GM19452 (cell line): ENCODE measurements at regions not wholly inside any gene's neighbourhood (a gene's known extent, or its start where the extent isn't known, plus 50 kb on each side); places are given as distances from the start of the nearest gene placed in this dataset.
A peak's percentile ranks its signal among the peaks of the same experiment; 100 is the strongest.
"Not testable (repeated sequence)": the region's sequence is repeated elsewhere in the genome, so short reads cannot be mapped to it uniquely, and the experiment has no call there.

Source experiments
- ATAC-seq: cut with Tn5 transposase; IDR thresholded peaks from one replicate; pipeline ENCODE4 v1.9.1; 2021; ENCODE audit not compliant: unreplicated experiment

DNA sequence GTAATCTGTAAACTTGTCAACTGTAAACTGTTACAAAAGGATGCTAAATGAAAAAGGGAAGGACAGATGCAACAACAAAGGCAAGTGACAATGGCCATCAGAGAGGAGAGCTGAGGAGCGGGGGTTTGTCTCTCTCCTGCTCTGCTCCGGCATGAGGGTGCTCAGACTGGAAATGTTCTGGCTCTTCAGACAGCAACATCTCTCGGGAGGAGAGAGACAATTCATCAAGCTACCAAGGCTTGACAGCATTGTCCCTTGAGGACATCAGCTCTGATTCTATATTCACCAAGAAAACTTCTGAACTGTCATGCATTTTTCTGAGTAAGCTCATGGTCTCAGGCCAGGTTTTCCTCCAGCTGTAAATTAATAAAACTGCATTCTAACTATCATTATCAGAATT, 408.2 kb downstream of the IGSF11 start:
- no peak for ATAC-seq

DNA sequence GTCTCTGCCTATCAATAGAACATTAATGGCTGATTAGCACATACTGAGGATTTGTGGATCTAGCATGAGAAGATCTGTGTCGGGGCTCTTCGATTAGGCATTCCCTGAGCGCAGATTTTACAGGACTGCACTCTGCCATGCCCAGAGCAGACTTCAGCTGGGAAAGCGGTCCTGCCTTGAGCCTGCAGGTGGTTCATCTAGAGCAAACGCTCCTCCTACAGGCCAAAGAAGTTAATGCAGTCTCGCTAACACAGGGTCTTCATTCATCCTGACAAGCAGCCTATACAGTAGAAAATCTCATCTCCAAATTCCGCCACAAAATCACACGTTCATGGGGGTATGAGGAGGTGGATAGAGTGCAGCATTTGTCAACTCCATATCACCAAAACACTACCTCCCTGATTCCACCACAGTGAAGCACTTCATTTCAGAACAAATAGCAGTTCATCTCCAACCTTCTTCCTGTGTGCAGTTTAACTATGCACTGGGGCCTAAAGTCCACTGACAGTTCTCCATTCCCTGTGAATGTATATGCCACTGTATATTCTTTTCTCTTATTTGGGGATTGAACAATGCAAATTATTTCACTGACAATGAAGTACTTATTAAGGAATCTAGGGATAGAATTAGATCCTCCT, 405.8 kb downstream of the IGSF11 start:
- peak; percentile 97 for ATAC-seq

DNA sequence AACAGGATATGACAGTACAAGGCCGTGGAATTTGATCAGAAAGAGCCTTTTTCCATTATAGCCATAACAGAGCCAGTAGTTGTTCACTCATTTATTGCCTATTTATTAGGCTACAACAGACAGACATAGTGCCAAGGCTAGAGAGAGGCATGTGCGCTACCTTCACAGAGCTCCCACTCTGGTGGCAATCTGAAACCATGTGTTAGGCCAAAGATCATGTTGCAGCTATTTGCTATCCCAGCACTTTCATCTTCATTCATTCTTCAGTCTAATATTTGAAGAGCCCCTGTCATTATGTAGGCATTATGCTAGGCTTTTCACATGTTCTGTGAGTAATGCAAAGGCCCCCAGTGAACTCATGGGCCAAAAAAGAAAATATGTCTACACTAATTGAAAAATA, 404.8 kb downstream of the IGSF11 start:
- no peak for ATAC-seq

DNA sequence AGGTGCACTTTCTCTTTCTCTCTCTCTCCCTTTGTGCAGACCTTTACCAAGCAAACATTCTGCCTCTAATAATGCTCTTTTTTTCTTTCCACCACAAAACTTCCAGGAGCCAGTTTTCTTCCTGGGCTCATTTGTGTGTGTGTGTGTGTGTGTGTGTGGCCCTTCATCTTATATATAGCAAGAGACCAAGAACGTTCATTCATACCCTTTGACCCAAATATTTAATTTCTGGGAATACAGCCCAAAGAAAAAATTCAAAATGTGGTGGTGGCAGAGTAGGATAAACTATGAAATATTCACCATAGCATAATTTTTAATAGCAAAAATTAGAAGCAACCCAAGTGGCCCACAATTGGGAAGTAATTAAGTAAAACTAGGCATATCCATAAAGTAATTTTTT, 398.9 kb downstream of the IGSF11 start:
- no peak for ATAC-seq

DNA sequence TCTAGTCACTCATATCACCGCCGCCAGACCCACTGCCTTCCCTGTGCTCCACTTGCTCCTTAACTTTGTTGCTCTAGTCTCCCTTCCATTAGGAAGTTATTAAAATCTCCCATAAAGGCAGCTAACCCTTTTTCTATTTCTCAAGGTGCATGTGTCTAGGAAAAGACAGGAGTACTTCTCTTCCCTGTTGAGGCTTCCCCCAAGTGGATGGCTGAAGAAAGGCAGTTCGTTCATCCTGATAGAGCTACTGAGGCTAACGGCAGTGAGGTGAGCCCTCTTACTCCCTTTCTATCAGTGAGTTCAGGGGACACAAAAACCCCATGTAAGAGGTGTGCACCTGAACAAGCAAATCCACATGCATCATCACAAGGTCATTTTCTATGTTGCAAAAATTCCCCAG, 397.8 kb downstream of the IGSF11 start:
- no peak for ATAC-seq

DNA sequence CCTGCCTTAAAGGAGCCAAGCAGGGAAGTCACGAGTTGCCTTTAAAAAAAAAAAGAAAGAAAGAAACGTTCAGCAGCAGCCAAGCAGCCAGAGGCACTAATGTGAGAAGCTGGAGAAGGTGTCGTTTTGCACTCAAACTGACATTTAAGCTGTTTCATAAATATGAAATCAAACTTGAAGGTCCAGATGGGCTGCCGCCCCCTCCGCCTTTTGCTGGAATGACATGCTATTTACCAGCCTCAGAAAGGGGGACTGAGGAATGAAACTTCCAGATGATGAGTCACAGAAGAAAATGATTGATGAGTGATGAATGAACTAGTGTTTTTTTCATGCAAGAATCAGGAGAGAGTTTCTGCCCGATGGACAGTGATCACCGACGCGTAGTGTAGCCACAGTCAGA, 396.8 kb downstream of the IGSF11 start:
- no peak for ATAC-seq

DNA sequence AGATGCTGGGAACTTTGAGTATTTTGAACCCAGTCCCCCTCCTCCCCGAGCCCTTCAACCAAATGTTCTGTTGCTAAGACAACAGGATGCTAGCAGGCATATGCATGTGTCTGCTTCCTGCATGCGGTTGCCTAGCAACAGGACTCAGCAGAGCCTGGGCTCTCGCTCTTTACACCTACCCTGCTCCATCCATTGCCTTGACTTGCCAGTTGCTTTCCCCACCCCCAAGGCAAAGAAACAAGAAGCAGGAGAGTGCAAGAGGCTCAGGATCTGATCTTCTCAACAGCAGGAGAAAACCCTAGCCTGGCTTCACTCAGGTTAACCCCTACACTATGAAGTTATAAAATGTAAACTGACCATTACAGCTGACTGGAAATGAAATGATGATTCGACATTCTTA, 393.0 kb downstream of the IGSF11 start:
- no peak for ATAC-seq

DNA sequence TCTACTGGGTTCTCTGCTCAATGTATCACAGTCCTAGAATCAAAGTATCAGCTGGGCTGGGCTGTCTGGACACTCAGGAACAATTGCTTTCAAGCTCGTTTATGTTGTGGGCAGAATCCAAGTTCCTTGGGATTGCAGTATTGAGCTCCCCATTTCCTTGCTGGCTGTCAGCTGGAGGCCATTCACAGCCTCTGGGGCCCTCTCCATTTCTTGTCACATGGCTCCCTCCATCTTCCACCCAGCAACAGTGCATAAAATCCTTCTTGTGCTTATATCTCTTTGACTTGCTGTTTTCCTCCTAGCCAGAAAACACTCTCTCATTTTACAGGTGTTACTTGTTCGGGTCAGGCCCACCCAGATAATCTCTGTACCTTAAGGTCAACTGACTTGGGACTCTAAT, 363.5 kb downstream of the IGSF11 start:
- no peak for ATAC-seq

DNA sequence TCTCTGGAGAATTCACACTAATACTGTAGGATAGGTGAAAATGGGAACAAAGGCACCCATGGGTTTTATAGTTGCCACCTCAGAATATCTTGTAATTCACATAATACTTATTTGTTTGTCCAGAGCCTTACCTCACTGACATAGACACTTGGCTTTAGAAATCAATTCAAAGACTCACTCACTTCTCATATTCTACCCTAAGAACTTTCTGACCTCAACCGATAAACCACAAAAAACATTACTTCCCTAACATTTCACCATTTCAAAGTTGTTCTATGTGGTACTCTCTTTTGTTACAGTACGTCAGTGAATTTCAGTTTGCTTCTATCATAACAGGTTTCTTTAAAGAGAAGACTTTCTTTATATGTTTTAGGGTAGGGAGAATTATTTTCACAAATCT, 359.3 kb downstream of the IGSF11 start:
- ATAC-seq = no peak

DNA sequence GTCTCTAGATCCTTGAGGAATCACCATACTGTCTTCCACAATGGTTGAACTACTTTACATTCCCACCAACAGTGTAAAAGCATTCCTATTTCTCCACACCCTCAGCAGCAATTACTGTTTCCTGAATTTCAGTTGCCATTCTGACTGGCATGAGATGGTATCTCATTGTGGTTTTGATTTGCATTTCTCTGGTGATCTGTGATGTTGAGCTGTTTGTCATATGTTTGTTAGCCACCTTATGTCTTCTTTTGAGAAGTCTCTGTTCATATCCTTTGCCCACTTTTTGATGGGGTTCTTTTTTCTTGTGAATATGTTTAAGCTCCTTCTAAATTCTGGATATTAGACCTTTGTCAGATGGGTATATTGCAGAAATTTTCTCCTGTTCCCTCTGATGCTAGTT, 356.0 kb downstream of the IGSF11 start:
- ATAC-seq = not testable (repeated sequence)

DNA sequence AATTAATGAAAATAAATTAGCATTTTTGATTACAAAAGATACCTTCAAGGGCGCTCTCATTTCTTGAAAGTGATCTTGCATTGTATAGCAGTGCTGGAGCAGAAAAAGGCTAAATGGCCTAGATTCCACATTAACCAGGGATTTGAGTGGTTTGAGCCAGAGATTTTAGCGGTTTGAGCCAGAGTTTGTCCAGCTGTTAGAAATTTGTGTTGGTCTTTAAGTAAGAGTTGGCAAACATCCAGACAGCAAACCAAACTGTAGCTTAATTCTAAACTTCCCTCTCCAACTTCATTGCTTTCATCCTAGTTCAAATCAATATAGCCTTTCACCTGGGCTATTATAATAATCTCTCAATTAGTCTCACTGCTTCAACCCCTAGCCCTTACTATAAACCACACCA, 351.7 kb downstream of the IGSF11 start:
- ATAC-seq = no peak

DNA sequence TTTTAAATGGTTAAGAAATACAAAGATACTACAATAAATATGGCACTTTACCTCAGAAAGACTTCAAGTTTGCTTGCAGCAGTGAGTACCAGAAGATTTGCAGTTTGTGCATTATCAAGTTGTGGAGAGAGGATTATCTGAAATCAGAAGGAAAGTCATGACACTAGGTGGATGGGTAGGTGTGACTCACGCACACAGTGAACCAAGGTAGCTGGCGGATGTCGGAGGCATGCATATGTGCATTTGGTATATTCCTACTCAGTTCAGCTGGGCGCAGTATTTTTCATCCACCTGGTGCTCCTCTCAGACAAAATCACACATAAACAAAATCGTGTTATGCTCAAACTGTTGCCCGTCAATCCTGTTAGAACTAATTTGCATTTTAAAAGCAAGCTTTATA, 351.0 kb downstream of the IGSF11 start:
- no peak for ATAC-seq

DNA sequence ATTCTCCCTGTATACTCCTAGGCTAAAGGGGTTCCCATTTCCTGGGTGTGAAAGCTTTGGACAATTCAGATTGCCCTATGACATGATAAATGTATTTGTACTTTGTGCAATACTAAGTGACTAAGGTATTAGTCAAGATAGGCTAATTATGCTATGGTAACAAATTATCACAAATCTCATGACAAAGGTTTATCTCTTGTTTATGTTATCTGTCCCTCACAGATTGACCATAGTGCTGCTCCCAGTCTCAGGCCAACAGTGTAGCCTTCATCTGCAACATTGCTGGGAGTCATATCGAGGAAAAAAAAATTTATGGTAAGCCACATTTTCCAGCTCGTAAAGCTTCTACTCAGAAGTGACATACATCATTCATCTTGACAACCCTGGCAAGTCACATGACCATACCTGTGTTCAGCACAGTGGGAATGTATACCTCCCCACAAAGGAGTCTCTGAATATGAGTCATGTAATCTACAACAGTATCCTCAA, 346.2 kb downstream of the IGSF11 start:
- ATAC-seq = no peak

DNA sequence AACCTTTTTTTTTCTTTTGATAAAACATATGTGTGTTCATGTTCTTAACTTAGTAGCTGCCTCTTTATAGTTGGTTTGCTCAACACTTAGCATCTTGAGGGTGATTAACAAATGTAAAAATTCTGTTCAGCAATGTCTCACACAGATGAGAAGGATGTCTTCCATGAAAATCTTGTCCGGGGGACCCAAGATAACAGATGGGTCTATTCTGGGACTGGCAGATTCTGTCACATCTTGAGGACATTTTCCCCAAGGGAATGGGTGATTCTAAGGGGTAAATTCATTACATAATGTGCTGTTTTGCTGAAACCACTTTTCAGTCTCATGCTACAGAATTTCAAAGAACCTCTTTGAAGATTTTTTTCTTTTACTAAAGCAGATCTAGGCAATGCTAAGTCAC, 342.2 kb downstream of the IGSF11 start:
- ATAC-seq = no peak

DNA sequence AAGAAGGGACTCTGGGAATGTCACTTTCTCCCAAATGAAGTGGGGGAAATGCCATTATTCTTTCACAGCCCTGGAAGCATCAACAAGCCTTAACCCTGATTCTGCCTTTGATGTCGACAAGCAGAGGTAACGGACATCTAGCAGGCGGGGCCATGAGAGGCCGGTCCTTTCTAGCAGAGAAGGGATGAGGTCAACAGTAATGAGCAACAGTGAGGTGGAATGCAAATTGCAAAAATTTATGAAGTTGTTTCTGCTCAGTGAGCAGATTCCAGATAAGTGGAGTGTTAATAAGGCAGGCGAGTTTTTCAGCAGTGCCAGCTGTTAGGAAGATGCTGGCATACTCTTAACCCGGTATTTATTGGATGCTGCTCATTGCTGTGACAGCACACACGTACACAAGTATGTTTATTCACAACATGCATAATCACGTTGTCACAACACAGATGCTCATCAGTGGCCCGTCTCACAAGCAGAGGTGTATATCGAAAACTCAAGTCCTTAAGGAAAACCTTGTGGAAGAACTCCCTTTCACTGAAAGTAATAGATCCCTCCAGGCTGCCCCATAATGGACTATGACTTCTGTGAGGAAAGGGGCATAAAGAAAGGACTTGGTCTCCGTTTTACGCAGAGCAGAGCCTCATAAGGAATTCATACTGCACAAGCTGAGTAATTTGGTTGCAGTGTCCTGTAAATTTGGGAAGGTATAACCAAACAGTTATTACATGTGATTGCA, 329.0 kb downstream of the IGSF11 start:
- ATAC-seq = no peak

DNA sequence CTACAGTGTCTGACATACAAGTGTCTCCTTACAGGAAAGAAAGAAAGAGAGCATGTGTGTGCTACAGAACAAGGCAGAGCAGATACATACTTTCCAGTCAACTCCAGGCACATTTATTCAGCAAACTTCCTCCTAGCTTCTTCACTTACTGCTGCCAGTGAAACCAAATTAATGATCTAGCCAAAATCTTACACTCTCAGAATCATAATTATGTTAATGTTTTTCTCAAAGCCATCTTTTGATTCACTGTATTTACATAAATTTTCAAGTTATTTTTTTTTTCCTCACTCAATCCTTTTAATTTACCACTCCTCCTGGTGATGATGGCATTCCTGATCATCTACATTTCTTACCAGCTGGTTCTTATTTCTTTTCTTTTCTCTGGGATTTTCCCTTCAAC, 326.7 kb downstream of the IGSF11 start:
- ATAC-seq = no peak

DNA sequence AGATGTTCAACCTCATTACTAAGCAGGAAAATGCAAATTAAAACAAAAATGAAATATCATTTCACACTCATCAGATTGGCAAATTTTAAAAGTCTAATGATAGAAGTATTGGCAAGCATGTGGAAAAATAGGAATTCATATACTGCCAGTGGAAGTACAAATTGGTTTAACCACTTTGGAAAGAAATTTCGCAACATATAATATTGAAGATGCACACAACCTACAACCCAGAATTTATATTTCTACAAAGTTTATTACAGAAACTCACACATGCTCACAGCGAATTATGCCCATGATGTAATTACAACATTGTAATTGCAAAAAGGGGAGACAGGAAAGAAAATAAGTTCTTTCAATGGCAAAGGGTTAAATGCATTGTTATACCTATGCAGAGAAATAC, 324.1 kb downstream of the IGSF11 start:
- no peak for ATAC-seq

DNA sequence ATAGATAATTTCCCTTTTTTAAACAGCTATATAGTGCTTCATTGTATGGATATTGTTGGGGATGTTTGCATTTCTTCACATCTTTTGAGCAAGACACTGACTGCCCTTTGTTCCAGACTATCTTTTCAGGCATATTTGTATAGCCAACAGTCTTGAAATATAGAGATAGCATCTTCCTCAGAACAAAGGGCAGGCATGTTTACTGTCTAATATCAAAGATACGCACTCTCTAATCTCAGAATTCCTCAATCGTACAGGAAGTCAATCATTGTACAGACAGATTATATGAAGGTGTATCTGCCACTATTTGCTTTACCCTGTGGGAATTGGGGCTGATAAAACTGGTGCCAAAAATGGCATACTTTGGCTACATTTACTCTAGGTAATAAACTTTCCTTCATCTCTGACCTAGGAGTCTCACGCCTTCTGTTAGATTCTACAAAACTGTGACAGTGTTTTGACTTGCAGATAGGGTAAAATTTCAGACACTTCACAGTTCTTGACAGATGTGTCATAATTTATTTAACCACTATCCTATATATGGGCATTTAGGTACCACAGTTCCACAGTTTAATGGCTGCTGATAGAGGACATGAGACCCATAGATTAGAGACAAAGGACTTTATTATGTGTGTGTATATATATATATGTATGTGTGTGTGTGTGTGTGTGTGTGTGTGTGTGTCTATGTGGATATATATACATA, 321.0 kb downstream of the IGSF11 start:
- ATAC-seq = no peak

DNA sequence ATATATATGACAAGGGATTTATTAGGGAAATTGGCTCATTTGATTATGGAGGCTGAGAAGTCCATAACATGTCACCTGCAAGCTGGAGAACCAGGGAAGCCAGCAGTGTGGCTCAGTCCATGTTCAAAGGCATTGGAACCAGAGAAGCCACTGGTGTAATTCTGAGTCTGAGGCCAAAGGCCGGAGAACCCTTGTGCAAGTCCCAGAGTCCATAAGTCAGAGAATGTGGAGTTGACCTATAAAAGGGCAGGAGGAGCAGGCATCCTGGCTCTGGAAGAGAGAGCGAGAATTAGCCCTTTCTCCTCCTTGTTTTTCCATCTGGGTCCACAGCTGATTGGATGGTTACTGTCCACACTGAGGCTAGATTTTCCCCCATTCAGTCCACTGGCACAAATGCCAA, 319.8 kb downstream of the IGSF11 start:
- ATAC-seq = no peak

DNA sequence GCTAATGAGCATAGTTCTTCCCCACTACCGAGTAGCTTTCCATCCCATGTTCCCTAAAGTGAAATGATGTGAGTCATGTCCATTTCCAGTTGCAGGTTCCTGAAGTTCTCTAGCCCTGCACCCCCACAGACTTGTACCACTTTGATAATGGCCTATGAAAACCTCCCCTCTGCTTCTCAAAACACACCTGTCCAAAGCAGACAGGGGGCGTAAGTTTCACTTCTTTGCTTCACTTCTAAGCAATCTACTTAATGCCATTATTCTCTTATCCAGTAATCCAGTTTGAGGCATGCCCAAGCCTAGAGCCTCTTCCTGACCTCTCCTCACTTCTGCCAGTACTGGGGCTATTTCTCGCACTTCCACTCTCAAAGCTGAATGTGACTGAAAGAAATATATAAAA, 305.1 kb downstream of the IGSF11 start:
- ATAC-seq = no peak

DNA sequence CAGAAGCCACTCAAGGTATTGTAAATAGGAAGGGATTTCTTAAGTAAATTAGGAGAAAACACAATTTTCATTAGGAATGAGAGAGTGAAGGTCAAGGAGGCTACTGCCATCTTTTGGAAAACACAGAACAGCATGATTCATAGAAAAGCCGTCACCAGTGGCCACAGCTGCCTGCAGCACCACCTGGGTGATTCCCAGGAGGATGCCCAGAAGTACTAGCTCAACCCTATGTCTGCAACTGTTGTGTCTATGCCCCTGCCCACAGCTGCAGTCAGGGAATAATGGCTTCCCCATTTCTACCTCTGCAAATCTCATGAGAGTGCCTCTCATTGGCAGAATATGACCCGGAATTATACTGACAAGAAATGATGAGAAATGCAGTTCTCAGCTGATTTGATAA, 300.0 kb downstream of the IGSF11 start:
- no peak for ATAC-seq

DNA sequence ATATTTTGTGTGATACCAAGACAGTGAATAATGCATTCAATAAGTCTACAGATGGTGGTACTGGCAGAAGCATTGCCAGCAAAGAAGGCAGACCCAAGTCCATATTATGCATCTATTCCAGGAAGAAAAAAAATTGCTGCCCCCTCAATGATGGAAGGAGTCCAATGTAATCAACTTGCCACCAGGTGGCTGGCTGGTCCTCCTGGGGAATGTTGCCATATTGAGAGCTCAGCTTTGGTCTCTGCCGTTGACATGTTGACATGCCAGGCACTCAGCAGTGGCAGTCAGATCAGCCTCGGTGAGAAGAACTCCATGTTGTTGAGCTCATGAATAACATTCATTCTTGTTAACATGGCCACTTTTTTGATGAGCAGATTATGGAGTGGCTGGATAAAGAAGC, 298.5 kb downstream of the IGSF11 start:
- ATAC-seq = no peak
